ENCODE measurements at regions not wholly inside any gene's neighbourhood (a gene's known extent, or its start where the extent isn't known, plus 50 kb on each side); places are given as distances from the start of the nearest gene placed in this dataset.

- H3K4me3 ChIP-seq (ENCODE audit: low read length in 2 of 2) = no peak overlapping the region
- H3K27ac ChIP-seq (ENCODE audit: low read length) = no peak overlapping the region
- H3K9me3 ChIP-seq (ENCODE audit: control insufficient read depth in 2 of 2, low read length in 2 of 2) = no peaks in the 10 kb centered on the region
- no peaks in the 10 kb centered on the region for H3K27me3 ChIP-seq (ENCODE audit: control insufficient read depth in 1 of 2, insufficient read depth in 2 of 2, low read length in 2 of 2)
- H3K36me3 ChIP-seq (ENCODE audit: control insufficient read depth in 2 of 2, insufficient read depth in 2 of 2, low read length in 2 of 2) = no peaks in the 10 kb centered on the region
- no peaks in the 10 kb centered on the region for H3K4me1 ChIP-seq (ENCODE audit: control insufficient read depth, insufficient read depth, low read length)
- no peak overlapping the region for H3K9ac ChIP-seq (ENCODE audit: low read length in 2 of 2)
These were observed 497.9 kb downstream of the ARHGEF28 start for GRCh38 chr5:74123929-74124328.

GRCh38 chr5:74122979-74123590 lies 497.1 kb downstream of the ARHGEF28 start:
- Histone ChIP-seq H3K9ac (ENCODE audit: low read length in 2 of 2) (no peak overlapping the region), H3K27me3 (ENCODE audit: control insufficient read depth in 1 of 2, insufficient read depth in 2 of 2, low read length in 2 of 2) (no peaks in the 10 kb centered on the region), H3K4me3 (ENCODE audit: low read length in 2 of 2) (no peak overlapping the region), H3K27ac (ENCODE audit: low read length) (no peak overlapping the region), H3K9me3 (ENCODE audit: control insufficient read depth in 2 of 2, low read length in 2 of 2) (no peaks in the 10 kb centered on the region), H3K36me3 (ENCODE audit: control insufficient read depth in 2 of 2, insufficient read depth in 2 of 2, low read length in 2 of 2) (no peaks in the 10 kb centered on the region), H3K4me1 (ENCODE audit: control insufficient read depth, insufficient read depth, low read length) (no peaks in the 10 kb centered on the region)

DNA sequence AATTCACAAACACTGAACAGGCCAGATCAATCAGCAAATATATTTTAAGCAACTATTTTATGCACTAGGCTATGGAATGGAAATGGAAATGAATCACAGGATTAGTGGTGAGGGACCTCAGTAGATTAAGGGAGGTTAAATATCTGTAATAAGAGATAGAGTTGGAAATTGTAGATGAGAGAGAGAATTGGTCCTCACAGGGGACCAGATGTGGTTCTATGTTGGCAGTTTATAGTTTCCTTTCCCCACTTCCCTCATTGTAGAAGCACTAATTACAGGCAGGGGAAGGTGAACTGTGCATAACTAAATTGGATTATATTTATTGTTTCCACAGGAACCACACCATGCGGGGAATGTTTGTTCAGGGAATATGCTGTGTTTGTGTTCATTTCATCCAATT lies 496.2 kb downstream of the ARHGEF28 start:
- H3K4me3 ChIP-seq (ENCODE audit: low read length in 2 of 2) = no peak overlapping the region
- no peak overlapping the region for H3K27ac ChIP-seq (ENCODE audit: low read length)
- no peak overlapping the region for H3K9ac ChIP-seq (ENCODE audit: low read length in 2 of 2)
- no peaks in the 10 kb centered on the region for H3K27me3 ChIP-seq (ENCODE audit: control insufficient read depth in 1 of 2, insufficient read depth in 2 of 2, low read length in 2 of 2)
- H3K9me3 ChIP-seq (ENCODE audit: control insufficient read depth in 2 of 2, low read length in 2 of 2) = no peaks in the 10 kb centered on the region
- no peaks in the 10 kb centered on the region for H3K36me3 ChIP-seq (ENCODE audit: control insufficient read depth in 2 of 2, insufficient read depth in 2 of 2, low read length in 2 of 2)
- no peaks in the 10 kb centered on the region for H3K4me1 ChIP-seq (ENCODE audit: control insufficient read depth, insufficient read depth, low read length)

GRCh38 chr5:74120585-74120984 lies 494.6 kb downstream of the ARHGEF28 start:
- Histone ChIP-seq H3K27ac (ENCODE audit: low read length) (no peak overlapping the region), H3K4me1 (ENCODE audit: control insufficient read depth, insufficient read depth, low read length) (no peaks in the 10 kb centered on the region), H3K9me3 (ENCODE audit: control insufficient read depth in 2 of 2, low read length in 2 of 2) (no peaks in the 10 kb centered on the region), H3K9ac (ENCODE audit: low read length in 2 of 2) (no peak overlapping the region), H3K36me3 (ENCODE audit: control insufficient read depth in 2 of 2, insufficient read depth in 2 of 2, low read length in 2 of 2) (no peaks in the 10 kb centered on the region), H3K4me3 (ENCODE audit: low read length in 2 of 2) (no peak overlapping the region), H3K27me3 (ENCODE audit: control insufficient read depth in 1 of 2, insufficient read depth in 2 of 2, low read length in 2 of 2) (no peaks in the 10 kb centered on the region)

GRCh38 chr5:74118071-74118470 lies 492.1 kb downstream of the ARHGEF28 start:
- H3K36me3 ChIP-seq (ENCODE audit: control insufficient read depth in 2 of 2, insufficient read depth in 2 of 2, low read length in 2 of 2) = no peaks in the 10 kb centered on the region
- H3K4me1 ChIP-seq (ENCODE audit: control insufficient read depth, insufficient read depth, low read length) = no peaks in the 10 kb centered on the region
- no peaks in the 10 kb centered on the region for H3K27me3 ChIP-seq (ENCODE audit: control insufficient read depth in 1 of 2, insufficient read depth in 2 of 2, low read length in 2 of 2)
- H3K4me3 ChIP-seq (ENCODE audit: low read length in 2 of 2) = no peak overlapping the region
- no peaks in the 10 kb centered on the region for H3K9me3 ChIP-seq (ENCODE audit: control insufficient read depth in 2 of 2, low read length in 2 of 2)
- no peak overlapping the region for H3K27ac ChIP-seq (ENCODE audit: low read length)
- H3K9ac ChIP-seq (ENCODE audit: low read length in 2 of 2) = no peak overlapping the region

GRCh38 chr5:74116984-74117383 lies 491.0 kb downstream of the ARHGEF28 start:
- no peak overlapping the region for H3K9ac ChIP-seq (ENCODE audit: low read length in 2 of 2)
- H3K4me1 ChIP-seq (ENCODE audit: control insufficient read depth, insufficient read depth, low read length) = no peaks in the 10 kb centered on the region
- H3K36me3 ChIP-seq (ENCODE audit: control insufficient read depth in 2 of 2, insufficient read depth in 2 of 2, low read length in 2 of 2) = no peaks in the 10 kb centered on the region
- H3K9me3 ChIP-seq (ENCODE audit: control insufficient read depth in 2 of 2, low read length in 2 of 2) = no peaks in the 10 kb centered on the region
- H3K27me3 ChIP-seq (ENCODE audit: control insufficient read depth in 1 of 2, insufficient read depth in 2 of 2, low read length in 2 of 2) = no peaks in the 10 kb centered on the region
- no peak overlapping the region for H3K27ac ChIP-seq (ENCODE audit: low read length)
- H3K4me3 ChIP-seq (ENCODE audit: low read length in 2 of 2) = no peak overlapping the region

DNA sequence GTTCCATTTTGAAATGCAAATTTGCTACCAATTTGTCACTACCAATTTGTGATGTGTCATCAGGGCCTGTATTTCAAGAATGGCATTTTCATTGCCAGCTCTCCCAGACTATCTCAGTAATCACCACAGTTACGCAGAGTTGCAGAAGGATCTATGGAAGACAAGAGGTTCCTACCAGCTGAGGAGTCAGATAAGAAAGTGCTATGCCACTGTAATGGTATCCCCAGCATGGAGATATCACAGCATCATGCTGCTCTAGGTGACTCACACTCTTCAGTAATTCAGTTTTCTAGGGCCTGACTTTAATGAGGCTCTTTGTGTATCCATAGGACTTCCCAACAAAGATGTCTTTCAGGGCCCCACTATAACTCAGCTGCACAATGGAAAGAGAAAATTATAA lies 490.3 kb downstream of the ARHGEF28 start:
- Histone ChIP-seq H3K4me1 (ENCODE audit: control insufficient read depth, insufficient read depth, low read length) (no peaks in the 10 kb centered on the region), H3K9ac (ENCODE audit: low read length in 2 of 2) (no peak overlapping the region), H3K9me3 (ENCODE audit: control insufficient read depth in 2 of 2, low read length in 2 of 2) (no peaks in the 10 kb centered on the region), H3K4me3 (ENCODE audit: low read length in 2 of 2) (no peak overlapping the region), H3K27me3 (ENCODE audit: control insufficient read depth in 1 of 2, insufficient read depth in 2 of 2, low read length in 2 of 2) (no peaks in the 10 kb centered on the region), H3K36me3 (ENCODE audit: control insufficient read depth in 2 of 2, insufficient read depth in 2 of 2, low read length in 2 of 2) (no peaks in the 10 kb centered on the region), H3K27ac (ENCODE audit: low read length) (no peak overlapping the region)

- H3K4me1 ChIP-seq (ENCODE audit: control insufficient read depth, insufficient read depth, low read length) = no peaks in the 10 kb centered on the region
- H3K27ac ChIP-seq (ENCODE audit: low read length) = no peak overlapping the region
- no peak overlapping the region for H3K9ac ChIP-seq (ENCODE audit: low read length in 2 of 2)
- H3K27me3 ChIP-seq (ENCODE audit: control insufficient read depth in 1 of 2, insufficient read depth in 2 of 2, low read length in 2 of 2) = no peaks in the 10 kb centered on the region
- H3K4me3 ChIP-seq (ENCODE audit: low read length in 2 of 2) = no peak overlapping the region
- H3K9me3 ChIP-seq (ENCODE audit: control insufficient read depth in 2 of 2, low read length in 2 of 2) = no peaks in the 10 kb centered on the region
- H3K36me3 ChIP-seq (ENCODE audit: control insufficient read depth in 2 of 2, insufficient read depth in 2 of 2, low read length in 2 of 2) = no peaks in the 10 kb centered on the region
These were observed 487.9 kb downstream of the ARHGEF28 start for GRCh38 chr5:74113927-74114326.

- Histone ChIP-seq H3K9ac (ENCODE audit: low read length in 2 of 2) (no peak overlapping the region), H3K36me3 (ENCODE audit: control insufficient read depth in 2 of 2, insufficient read depth in 2 of 2, low read length in 2 of 2) (no peaks in the 10 kb centered on the region), H3K27me3 (ENCODE audit: control insufficient read depth in 1 of 2, insufficient read depth in 2 of 2, low read length in 2 of 2) (no peaks in the 10 kb centered on the region), H3K9me3 (ENCODE audit: control insufficient read depth in 2 of 2, low read length in 2 of 2) (no peaks in the 10 kb centered on the region), H3K4me3 (ENCODE audit: low read length in 2 of 2) (no peak overlapping the region), H3K27ac (ENCODE audit: low read length) (no peak overlapping the region), H3K4me1 (ENCODE audit: control insufficient read depth, insufficient read depth, low read length) (no peaks in the 10 kb centered on the region)
These were observed 487.2 kb downstream of the ARHGEF28 start for GRCh38 chr5:74113196-74113540.

- no peak overlapping the region for H3K27ac ChIP-seq (ENCODE audit: low read length)
- no peaks in the 10 kb centered on the region for H3K27me3 ChIP-seq (ENCODE audit: control insufficient read depth in 1 of 2, insufficient read depth in 2 of 2, low read length in 2 of 2)
- H3K9me3 ChIP-seq (ENCODE audit: control insufficient read depth in 2 of 2, low read length in 2 of 2) = no peaks in the 10 kb centered on the region
- no peak overlapping the region for H3K4me3 ChIP-seq (ENCODE audit: low read length in 2 of 2)
- no peak overlapping the region for H3K9ac ChIP-seq (ENCODE audit: low read length in 2 of 2)
- H3K4me1 ChIP-seq (ENCODE audit: control insufficient read depth, insufficient read depth, low read length) = no peaks in the 10 kb centered on the region
- no peaks in the 10 kb centered on the region for H3K36me3 ChIP-seq (ENCODE audit: control insufficient read depth in 2 of 2, insufficient read depth in 2 of 2, low read length in 2 of 2)
These were observed 486.6 kb downstream of the ARHGEF28 start for GRCh38 chr5:74112372-74113195.

DNA sequence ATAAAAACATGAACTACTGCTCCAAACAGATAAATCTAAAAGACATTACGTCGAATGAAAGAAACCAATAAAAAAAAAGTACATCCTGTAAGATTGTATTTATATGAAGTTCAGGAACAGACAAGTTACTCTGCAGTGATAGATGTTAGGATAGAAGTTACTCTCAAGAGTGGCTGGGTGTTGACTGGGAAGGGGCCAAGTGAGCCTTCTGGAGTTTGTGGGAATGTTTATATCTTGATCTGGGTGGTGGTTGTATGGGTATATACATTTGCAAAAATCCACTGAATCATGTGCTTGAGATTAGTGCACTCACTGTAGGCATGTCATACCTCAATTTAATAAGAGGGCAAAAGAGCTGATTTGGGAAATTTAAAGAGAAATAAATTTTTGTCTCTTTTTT lies 485.8 kb downstream of the ARHGEF28 start:
- Histone ChIP-seq H3K9me3 (ENCODE audit: control insufficient read depth in 2 of 2, low read length in 2 of 2) (no peaks in the 10 kb centered on the region), H3K4me1 (ENCODE audit: control insufficient read depth, insufficient read depth, low read length) (no peaks in the 10 kb centered on the region), H3K27ac (ENCODE audit: low read length) (no peak overlapping the region), H3K36me3 (ENCODE audit: control insufficient read depth in 2 of 2, insufficient read depth in 2 of 2, low read length in 2 of 2) (no peaks in the 10 kb centered on the region), H3K4me3 (ENCODE audit: low read length in 2 of 2) (no peak overlapping the region), H3K27me3 (ENCODE audit: control insufficient read depth in 1 of 2, insufficient read depth in 2 of 2, low read length in 2 of 2) (no peaks in the 10 kb centered on the region), H3K9ac (ENCODE audit: low read length in 2 of 2) (no peak overlapping the region)
